ENCODE measurements at regions not wholly inside any gene's neighbourhood (a gene's known extent, or its start where the extent isn't known, plus 50 kb on each side); places are given as distances from the start of the nearest gene placed in this dataset.

GRCh38 chr16:5557448-5557847, 459.9 kb upstream of the EEF2KMT start:
- no peak for DNase-seq

GRCh38 chr16:5556158-5556810, 458.7 kb upstream of the EEF2KMT start:
- no peak for DNase-seq

- no peak for DNase-seq
Observed at GRCh38 chr16:5551909-5552308, 454.3 kb upstream of the EEF2KMT start.

- DNase-seq: no peak
Observed at GRCh38 chr16:5549802-5550201, 452.2 kb upstream of the EEF2KMT start.

- DNase-seq: no peak
Observed at GRCh38 chr16:5541356-5541755, 443.8 kb upstream of the EEF2KMT start.

GRCh38 chr16:5537347-5537746, 439.8 kb upstream of the EEF2KMT start:
- no peak for DNase-seq

DNA sequence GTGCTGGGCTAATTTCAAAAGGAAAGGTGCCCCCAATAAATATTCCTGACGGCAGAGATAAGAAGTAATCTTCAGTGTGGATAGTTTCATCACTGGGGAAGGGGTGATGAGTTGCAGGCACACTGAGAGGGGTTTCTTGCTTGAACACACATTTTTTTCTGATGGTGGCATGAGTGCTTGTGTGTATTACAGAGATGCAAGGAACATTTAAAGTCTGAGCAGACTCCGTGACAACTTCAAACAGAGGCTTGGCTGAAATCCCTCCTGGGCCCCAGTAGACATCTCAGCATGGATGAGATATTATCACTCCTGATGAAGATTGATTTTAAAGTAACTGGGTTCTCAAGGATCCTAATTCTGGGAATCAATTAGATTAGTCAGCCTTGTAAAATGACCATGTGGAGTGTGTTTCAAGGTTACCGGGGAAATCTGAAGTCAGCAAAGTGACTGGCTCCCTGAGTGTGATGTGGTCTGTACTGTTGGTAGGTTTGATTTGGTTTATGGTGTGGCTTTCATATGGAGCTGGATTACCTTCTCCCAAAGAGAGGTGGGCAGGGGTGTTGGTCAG, 435.8 kb upstream of the EEF2KMT start:
- DNase-seq: no peak

DNA sequence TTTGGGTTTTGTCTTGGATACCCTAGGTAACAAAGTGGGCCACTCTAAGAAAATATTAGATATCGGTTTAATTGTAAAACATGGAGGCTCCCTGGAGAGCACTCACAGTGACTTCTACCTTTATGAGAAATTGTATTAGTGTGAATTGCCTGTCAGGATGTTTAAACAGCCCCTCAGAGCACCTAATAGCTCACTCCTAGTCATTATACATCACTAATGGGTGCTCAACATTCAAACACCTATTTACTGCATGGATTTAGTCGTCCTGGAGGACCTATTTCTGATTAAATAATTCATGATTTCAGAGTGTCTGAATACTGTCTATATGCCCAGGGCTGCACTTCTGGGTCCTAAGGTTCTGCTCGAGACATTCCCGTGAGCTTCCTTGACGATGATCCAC, 430.2 kb upstream of the EEF2KMT start:
- no peak for DNase-seq

- DNase-seq: no peak
Observed at GRCh38 chr16:5526826-5527225, 429.2 kb upstream of the EEF2KMT start.

DNA sequence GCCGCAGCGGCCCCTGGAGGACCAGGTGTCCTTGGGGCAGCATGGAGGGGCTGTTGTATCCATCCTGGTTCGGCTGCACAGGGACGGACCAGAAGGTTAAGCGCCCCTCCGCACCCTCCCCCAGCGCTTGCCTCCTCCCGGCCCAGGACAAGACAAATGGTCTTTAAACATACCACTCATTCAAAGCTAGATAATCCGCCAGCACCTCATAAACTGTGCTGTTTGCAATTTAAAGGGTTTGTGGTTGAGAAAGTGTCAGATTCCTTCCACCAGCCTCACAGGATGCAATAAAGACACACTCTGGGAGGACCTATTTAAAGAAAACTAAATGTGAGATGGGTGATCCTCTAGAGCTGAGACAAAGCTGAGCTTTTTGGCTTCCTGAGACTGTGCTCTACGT, 426.2 kb upstream of the EEF2KMT start:
- DNase-seq: no peak

DNA sequence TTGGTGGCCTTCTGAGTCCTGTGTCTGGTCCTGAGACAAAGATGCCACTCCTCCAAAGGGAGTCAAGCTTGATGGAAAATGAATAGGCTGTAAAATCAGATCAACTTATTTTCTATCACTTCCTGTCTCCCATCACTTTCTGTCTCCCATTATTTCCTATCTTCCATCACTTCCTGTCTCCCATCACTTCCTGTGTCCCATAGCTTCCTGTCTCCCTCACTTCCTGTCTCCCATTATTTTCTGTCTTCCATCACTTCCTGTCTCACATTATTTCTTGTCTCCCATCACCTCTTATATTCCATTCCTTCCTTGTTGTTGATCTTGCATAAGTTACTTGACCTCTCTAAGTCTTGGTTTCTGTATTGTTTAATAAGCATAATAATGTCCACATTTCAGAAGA, 418.5 kb upstream of the EEF2KMT start:
- no peak for DNase-seq

DNA sequence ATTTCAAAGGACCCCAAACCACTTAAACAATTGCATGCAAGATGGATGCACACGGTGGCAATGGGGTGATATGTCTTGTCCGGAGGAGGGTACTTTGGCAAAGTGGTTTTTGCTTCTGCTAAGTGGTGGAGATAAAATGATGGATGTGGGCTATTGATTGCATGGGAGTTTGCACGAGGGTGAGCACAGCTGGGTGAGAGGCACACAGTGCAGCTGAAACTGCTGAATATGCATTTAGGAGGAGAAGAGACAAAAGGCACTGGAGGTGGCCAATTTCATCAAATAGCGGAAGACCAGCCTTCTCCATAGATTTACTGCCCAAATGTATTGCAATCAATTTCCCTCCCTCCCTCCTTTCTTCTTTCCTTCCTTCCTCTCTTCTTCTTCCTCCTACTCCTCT, 414.4 kb upstream of the EEF2KMT start:
- no peak for DNase-seq

DNA sequence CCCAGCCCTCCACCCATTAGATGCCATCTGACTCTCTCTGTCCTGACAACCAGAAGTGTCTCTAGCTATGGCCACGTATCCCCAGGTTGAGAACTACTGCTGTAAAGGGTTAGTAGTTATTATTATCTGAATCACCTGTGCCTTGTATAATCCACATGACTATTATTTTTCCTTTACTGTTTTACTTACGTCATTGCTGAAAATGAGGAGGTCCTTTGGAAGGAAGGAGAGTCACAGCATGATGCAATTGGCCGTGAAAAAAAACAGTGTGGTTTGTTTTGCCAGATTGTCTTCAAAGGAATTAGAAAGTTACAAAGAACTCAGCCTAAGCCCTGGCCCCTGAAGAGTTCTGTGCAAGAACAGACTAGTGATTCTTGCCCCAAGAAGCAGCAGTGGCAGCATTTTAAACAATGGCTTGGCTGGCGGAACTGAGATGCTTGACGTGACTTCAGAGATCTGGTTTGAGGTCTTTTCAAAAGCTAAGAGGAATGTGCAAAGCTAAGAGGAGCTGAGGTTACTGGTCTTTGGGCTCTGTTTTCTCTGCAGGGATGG, 413.3 kb upstream of the EEF2KMT start:
- DNase-seq: no peak

- DNase-seq: no peak
Observed at GRCh38 chr16:5509794-5510193, 412.2 kb upstream of the EEF2KMT start.

- DNase-seq: no peak
Observed at GRCh38 chr16:5509336-5509735, 411.7 kb upstream of the EEF2KMT start.

- no peak for DNase-seq
Observed at GRCh38 chr16:5508371-5508770, 410.8 kb upstream of the EEF2KMT start.

GRCh38 chr16:5506021-5506420, 408.4 kb upstream of the EEF2KMT start:
- DNase-seq: no peak

DNA sequence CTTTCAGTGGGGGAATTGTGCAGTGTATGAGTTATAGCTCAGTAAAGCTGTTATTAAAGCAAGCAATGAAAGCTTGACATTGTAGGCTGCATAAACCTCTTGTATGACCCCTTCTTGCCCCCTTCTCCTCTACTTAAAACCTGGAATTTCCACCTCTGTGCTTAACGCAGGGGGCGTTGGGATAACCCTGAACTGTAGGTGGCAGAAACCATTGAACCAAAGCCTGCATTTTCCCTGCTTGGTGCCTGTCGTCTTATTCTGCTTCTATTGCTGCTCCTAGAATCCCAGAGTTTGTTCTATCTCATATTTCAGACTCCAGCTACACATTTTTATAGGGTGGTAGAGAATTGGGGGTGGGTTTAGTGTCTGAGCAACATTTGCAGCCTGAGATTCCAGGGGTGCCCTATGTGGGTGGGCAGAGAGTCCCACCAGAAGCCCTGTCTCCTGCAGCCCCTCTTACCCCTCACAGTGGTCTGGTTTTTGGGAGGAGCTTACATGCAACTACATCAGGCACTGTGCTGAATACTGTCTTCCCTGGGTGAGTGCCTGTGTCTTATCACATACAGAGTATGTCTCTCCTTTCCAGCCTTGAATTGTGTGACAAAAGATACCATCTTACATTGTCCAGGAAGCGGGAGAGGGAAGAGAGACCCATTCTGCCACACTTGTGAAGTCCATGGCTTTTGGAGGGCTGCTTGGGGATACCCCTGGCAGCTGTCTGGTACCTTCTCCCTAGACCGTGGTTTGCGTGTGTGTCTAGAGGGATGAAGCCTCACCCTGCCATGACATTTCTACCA, 407.7 kb upstream of the EEF2KMT start:
- DNase-seq: no peak

GRCh38 chr16:5504064-5504781, 406.6 kb upstream of the EEF2KMT start:
- no peak for DNase-seq

DNA sequence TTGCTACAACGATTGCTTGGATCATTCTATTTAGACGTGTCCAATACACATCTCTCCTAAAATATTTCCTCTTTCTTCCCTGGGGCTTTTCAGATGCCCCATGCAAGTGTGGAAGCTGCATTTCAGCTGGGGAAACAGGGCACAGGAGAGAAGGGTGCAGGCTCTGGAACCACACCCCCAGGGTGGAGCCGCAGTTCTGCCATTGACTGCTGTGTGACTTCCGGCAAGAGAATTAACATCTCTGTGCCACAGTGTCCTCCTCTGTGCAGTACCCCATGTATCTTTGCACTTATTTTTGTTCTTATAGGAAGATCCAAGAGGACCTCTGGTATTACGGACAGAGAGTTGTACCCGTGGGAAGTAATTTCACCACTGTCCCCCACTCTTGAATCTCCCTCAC, 405.3 kb upstream of the EEF2KMT start:
- no peak for DNase-seq

DNA sequence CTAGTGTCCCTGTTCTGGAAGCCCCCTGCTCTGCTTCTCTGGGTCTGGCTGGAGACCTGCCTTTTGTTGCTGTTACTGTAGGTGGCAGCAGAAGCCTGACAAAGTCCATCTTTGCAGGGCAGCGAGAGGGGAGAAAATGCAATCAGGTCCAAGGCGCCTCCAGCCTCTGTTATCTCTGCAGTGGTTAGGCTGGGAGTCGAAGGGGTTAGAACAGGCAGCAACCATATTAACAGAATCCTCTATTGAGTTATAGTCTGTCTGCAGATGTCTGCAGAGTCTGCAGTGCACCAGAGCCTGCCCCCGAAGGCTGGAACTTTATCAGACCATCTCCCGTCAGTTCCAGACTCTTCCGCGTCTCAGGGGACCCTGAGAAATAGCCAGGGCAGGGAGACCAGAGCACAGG, 404.9 kb upstream of the EEF2KMT start:
- no peak for DNase-seq

DNA sequence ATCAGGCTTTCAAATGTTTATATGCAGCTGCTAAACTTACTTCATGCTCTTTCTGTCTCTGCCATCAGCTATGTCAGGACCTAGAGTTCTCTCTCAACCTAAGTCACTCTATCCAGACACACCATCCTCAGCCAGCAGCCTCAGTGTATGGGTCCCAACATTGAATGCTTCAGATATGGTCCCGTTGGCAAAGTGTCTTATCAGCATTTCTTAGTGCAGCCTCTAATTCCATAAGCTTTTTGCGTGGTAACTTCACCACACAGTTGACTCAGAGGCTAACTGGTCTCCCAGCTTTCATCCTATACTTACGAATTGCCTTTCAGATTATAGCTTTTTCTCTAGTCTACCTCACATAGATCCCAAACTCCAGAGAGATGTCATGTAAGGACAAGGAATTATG, 402.9 kb upstream of the EEF2KMT start:
- DNase-seq: no peak

- no peak for DNase-seq
Observed at GRCh38 chr16:5498562-5498961, 401.0 kb upstream of the EEF2KMT start.

Measured in NCI-H748 treated with DMSO at 0.1 percent for 48 hours (cell line).